ENCODE measurements at regions not wholly inside any gene's neighbourhood (a gene's known extent, or its start where the extent isn't known, plus 50 kb on each side); places are given as distances from the start of the nearest gene placed in this dataset.

- no peak for DNase-seq
These were observed 52.3 kb upstream of the KLHL25 start for GRCh38 chr15:85847031-85847430.

GRCh38 chr15:85849946-85850345, 55.2 kb upstream of the KLHL25 start:
- DNase-seq = no peak

- no peak for DNase-seq
These were observed 58.2 kb upstream of the KLHL25 start for GRCh38 chr15:85852969-85853368.

DNA sequence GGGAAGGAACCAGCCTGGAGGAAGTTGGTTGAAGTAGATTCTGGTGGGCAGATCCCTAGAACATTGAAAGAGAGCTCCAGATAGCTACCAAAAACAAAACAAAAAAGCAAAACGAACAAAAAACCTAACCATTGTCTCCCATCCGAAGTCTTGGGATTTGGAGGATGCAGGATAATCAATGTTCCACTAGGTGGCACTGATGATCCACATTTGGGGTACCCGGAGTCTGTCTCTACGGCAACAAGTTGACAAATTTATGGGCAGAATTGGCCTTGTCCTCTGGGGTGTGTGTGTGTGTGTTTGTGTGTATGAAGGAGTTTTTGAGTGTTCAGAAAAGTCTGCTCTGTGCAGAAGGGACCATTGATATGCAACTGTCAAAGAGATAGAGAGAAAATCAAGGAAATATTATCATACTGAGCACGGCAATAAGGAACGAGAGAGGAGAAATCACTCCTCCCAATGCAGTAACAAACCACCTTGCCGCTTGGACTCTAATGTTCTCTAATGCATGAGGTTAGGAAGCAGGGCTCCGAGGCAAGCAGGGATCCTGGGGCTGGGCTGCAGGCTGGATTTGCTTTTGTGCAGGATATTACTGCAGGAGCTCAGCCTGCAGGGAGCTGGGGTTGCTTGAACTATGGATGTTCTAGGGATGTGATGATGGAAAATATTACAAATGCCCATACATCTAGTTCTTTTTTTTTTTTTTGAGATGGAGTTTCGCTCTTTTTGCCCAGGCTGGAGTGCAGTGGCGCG, 59.8 kb upstream of the KLHL25 start:
- peak; percentile 46 for DNase-seq

DNA sequence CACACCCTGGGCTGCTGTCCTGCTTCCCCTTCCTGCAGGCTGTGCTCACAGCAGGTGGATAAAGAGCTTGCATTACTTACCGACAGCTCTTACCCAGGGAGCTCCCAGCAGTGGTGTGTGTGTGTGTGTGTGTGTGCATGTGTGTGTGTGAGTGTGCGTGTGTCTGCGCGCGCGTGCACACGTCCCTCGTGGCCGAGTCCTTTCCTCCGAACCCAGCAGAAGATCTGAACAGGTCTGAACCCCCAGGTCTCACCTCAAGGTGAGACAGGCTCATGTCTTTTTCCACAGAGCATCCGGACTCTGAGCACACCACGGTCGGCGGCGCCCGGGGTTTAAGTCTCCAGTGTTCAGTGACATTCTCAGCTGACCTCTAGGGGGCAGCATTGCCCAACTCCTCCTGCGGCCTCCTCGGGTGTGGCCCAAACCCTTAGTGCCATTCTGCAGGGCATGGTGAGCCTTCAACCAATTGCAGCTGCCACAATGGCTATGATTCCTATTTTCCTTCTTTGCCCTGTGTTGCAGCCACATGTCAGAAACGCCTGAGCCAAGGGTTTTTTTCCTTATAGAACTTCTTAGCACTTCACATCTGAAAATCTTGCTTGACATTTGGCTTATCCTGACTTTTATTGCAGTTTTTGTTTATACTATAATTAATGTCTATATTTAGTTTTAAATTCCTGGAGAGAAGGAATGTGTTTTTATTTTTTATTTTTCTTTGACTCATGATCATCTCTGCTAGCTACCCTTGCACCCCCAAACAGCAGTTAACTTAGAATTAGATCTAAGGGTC, 64.1 kb upstream of the KLHL25 start:
- DNase-seq = peak; percentile 78

DNA sequence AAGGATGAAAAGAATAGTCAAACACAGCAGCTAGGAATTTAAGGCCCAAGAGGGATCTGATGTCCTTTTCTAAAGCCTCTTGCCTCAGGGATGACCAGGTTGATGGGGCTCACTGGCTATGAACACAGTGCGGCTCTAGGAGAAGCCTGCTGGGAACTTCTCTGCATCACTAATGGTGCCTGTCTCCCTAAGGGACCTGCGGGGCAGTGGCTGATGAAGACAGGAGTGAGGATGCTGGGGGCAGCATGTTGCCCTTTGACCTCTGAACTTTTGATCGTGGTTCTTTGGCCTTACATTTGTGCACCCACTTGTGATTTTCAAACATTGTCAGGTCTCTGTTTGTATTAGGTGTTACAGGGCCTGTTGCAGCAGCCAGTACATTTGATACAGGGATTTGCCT, 64.9 kb upstream of the KLHL25 start:
- DNase-seq = no peak

DNA sequence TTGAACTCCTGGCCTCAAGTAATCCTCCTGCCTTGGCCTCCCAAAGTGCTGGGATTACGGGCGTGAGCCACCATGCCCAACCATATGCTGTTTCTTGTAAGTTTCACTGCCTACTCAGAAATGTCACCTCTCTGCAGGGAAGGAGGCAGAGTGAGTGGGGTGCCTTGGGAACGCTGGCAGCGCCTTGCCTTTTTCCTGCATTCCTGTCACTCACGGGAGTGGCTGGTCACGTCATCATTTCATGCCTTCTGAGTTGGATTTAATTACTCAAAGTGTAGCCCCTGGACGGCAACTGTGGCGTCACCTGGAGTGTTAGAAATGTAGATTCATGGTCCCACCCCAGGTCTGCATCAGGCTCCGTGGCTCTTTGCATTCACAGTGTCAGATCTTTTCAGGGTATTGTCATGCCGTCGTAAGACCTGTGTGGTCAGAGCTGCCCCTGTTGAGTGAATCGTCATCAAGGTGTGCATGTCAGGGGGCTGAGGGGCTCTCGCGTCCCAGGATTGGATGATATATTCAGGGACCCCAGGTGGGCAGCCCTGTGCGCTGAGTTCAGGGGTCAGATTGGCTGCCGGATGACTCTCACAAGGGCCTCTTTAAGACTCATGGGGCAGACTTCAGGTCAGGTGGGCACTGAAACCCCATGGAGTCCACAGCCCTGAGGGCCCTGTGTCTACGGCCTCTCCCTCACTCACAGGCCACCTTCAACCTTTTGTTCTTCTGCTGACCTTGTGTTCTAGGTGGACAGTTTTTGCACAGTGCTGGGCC, 65.9 kb upstream of the KLHL25 start:
- DNase-seq = no peak

DNA sequence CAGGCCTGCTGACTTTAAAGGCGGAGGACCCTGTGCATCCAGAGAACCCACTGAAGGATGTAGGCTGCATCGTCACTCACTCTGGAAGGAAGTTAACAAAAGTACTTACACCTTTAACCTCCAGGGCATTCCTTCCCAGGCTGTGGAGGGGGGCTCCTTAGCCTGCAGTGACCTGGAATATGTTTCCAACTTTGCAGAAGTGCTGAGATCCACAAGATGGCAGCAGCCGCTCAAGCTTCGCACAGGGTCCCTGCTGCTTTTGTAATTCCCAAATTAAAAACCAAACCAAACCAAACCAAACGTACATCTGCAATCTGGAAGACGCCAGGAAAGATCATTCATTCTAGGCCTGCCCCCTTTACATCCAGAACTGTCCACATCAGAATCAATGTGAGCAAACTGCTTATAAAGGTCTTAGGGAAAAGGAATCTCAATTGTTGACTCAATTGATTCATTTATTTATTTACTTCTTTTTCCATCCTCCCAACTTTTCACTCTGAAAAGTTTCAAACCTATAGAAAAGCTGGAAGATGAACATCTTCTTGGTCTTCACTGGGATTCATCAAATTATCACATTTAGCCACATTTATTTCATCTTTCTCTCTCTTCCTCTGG, 70.5 kb upstream of the KLHL25 start:
- peak; percentile 9 for DNase-seq

DNA sequence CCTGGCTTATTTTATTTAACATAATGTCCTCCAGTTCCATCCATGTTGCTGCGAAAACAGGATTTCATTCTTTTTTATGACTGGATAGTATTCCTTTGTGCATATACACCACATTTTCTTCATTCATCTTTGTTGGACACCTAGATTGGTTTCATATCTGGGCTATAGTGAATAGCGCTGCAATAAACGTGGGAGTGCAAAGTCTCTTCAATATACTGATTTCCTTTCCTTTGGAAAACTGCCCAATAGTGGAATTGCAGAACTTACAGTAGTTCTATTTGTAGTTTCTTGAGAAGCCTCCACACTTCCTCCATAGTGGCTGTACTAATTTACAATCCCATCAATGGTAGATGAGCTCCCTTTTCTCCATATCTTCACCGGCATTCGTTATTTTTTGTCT, 72.5 kb upstream of the KLHL25 start:
- DNase-seq = no peak

GRCh38 chr15:85869124-85869523, 74.4 kb upstream of the KLHL25 start:
- DNase-seq = no peak

DNA sequence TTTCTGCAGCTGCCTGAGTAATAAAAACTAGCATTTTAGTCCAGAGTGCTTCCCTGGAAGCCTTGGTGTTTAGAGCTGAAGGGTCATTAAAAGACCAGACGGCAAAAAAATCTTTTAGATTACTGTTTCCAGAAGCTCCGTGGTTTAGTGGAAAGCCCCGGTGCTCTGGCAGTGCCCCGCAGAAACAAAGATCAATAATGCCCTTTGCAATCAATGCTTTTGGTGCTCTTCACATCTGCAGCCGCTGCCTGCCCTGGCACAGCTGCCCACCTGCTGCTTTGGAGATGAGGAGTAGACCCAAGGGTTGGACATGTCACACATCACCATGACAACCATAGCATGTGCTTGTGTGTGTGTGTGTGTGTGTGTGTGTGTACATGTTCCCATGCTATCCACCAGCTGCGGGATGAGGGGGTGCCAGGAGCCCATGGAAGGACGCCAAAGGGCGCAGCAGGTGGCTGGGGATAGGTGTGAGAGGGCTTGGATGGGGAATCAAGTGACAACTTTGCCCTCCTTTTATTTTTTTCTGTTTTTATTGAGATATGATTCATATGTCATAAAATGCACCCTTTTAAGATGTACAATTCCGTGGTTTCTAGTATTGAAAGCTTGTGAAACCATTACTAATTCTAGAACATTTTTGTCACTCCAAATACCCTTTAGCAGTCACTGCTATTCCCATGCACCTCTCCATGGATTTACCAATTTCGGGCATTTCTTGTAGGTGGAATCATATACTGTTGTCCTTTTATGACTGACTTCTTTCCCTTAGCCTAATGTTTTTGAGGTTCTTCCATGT, 75.7 kb upstream of the KLHL25 start:
- no peak for DNase-seq

DNA sequence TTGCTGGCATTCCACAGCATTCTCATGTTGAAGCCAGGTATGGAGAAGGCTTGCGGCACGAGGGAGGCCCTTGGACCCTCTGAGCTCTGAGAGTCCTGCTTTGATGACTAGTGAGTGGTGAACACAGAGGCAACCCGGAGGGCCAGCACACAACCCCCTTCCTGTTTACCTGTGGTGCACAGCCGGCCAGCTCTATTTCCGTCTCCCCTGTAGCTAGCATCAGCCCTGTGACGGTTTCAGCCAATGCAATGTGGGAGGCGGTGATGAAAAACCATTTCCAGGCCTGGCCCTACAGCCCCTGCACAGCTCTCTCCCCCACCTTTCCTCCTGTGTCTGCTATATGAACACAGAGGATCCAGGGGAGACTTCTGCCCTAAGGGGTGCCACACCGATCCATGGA, 76.8 kb upstream of the KLHL25 start:
- DNase-seq = no peak

DNA sequence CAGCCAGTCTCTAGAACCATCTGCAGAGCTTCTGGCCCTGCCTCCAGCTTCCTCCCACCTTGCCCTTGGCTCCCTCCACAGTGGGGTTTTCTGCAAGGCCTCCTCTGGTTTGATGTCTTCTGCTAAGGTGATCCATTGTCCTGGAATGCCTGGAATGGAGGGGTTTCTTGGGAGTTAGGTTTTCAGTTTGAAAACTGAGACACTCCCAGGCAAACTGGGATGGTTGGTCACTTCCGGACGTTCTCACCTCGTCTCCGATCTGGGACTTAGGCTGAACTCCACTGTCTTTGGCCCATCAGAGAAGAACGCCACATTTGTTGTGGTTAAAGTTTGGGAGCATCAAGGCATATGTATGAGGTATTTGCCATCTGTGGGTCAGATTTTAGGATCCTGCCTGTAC, 77.4 kb upstream of the KLHL25 start:
- DNase-seq = no peak

- DNase-seq = no peak
These were observed 79.5 kb upstream of the KLHL25 start for GRCh38 chr15:85874236-85874635.

DNA sequence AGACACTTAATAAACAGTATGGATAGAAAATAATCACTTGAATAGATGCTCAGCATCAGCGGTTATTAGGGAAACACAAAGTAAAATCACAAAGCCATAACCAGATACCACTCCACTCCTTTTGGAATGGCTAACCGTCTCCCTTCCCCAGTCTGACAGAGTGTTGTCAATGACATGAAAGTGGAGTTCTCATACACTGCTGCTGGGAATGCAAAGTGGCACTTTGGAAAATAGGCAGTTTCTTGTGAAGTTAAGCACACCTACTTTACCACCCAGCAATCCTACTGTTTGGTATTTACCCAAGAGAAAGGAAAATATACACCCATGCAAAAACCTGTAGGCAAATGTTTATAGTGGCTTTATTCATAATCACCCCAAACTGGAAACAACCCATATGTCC, 81.0 kb upstream of the KLHL25 start:
- no peak for DNase-seq

DNA sequence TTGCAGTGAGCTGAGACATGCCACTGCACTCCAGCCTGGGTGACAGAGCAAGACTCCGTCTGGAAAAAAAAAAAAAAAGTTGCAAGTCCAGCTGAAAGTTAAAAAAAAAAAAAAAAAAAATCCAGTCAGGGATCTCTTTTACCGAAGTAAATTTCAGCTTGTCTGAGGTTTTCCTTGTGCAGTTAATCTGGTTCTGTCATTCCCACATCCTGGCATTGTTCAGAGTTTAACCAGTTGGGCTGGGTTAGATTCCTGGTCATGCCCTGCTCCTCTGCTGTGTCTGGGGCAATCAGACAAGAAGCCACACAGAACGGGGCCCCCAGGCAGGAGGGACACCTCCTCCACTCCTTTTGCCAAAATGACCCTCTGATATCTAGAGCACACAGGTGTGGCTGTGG, 84.1 kb upstream of the KLHL25 start:
- no peak for DNase-seq

GRCh38 chr15:85879334-85880163, 84.8 kb upstream of the KLHL25 start:
- DNase-seq = no peak

DNA sequence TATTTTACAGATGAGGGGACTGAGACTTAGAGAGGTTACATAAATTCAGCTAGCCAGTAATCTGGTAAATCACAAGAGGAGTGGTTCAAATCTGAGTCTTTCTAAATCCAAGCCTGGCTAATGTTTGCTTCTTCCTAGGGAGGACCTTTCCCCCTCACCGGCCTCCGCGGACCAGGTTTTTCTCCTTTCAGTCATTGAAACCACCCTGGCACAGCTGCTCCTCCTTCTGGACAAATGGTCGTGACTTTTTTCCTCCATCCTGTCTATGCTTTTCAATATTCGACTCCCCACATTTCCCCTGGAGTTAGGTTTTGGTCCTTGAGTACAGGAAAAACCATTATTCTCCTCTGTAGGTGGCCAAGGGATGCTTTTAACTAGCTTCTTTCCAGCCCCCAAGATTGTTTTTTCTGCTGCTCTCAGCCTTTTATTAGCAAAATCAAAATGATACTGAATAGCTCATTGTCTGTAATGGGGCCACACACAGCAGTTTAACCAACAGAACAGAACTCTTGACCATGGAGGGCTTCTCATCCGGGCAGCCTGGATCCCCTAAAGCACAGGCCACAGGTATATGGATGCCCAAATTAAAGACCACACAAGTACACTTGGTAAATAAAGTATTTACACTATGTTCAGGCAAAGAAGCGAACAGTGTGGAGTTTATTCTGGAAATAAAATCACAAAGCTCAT, 85.9 kb upstream of the KLHL25 start:
- no peak for DNase-seq

GRCh38 chr15:85886309-85886811, 91.6 kb upstream of the KLHL25 start:
- DNase-seq = no peak

- DNase-seq = no peak
These were observed 95.4 kb upstream of the KLHL25 start for GRCh38 chr15:85889956-85890619.

All from stimulated activated CD4-positive, alpha-beta T cell treated with anti-CD3 and anti-CD28 coated beads, Interleukin-1b, Interleukin-23, amount 100 ng/mL, for 48 hours (primary cell).